ENCODE measurements at regions not wholly inside any gene's neighbourhood (a gene's known extent, or its start where the extent isn't known, plus 50 kb on each side); places are given as distances from the start of the nearest gene placed in this dataset.

DNA sequence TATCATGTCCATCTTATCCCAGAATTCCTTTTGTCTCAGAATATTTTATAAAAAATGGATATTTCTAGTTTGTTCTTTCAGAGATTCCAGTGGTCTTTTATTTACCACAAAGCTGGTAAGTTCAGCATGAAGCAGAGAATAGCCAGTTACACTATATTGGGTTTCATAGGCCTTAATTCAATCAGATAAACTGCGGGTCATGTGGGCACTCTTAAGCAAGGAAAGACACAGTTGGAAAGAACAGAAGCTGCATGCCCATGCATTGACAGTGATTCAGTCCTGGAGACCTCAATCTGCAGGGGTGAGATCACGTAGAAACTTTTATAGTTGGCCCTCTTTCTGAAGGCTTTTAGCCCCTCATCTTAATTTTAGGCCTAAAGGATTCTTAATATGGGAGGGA, 281.3 kb upstream of the IGFBP3 start:
- DNase-seq (ENCODE audit: low read depth): no peak

GRCh38 chr7:46201961-46202360, 280.9 kb upstream of the IGFBP3 start:
- DNase-seq (ENCODE audit: low read depth): no peak

DNA sequence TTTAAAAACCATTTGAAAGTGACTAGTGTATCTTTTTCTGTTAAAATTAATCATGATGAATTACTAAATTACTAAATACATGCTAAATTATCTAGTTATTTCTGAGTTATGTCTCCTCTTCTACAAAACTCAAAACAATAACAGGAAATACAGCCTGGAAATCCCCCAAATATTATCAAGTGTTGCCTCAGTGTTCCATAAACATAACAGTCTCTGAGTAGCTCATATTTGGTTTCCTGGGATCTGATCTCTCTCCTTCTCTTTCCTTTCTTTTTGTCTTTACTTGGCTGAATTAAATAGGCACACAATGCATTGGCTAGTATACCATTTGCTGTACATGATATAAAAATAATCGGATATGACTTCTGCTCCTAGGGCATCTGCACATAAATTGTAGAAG, 277.6 kb upstream of the IGFBP3 start:
- DNase-seq (ENCODE audit: low read depth): no peak

DNA sequence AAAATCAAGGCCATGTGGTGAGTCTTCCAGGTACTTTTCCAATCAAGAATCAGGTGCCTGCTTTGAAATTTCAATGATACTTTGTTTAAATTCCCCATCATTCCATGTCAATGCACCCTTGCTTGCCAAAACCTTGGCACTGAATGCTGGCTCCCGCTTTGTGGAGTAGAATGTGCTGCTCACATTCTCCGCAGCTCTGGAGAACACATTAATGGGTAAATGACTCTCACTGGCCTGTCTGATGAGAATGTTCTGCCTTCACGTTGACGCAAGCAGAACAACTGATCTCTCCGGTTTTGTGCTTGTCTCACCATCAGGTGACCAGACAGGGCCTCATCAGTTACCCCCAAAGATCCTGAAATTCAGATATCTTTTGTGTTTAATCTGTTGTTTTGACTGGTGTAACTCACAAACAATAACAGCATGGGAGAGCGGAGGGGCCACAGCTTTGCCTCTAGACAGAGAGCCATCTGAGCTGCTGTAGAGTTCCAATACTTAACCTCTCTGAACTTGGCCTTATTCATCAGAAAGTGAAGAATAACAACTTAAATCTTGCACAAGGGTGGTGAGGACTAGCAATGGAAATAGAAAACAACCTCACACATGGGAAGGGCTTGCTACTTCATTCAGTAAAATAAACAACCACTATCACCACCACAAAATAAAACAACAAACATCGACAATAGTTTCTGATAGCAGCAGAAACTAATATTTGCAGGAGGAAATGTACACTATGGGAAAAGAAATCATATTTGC, 276.9 kb upstream of the IGFBP3 start:
- DNase-seq (ENCODE audit: low read depth): no peak

DNA sequence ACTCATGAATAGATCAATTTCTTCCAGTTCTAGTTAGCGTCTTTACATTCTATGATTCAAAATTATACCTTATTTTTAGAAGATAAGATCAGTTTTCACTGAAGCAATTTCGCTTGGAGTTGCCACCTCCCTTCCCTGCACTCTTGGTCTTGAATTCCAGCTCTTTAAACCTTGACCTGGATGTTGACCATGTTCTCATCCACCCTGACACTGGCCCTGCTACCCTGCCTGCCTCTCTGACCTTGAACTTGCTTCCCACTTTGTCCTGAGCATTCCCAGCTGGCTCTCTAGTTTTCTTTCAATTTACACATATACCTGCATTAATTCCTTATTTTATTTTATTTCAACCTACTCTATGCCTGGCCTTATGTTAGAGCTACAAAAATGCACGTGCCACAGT, 274.9 kb upstream of the IGFBP3 start:
- DNase-seq (ENCODE audit: low read depth): no peak

DNA sequence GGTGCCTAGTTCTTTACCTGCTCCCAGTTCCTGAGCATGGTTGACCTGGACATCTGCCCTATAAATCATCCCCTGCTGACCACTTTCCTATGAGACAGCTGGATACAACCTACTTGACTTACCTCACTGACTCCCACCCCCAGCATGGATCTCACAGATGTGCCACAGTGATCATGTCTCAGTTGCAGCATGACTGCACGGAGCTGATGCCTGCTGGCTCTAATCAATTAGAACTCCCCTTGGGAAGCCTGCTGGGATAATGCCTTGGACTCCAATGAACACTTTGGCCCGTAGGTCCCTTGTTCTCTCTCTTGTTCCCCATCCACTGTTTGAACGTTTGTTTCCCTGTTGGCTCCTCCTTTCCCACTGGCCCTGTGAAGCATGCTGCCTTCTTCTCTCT, 271.2 kb upstream of the IGFBP3 start:
- no peak for DNase-seq (ENCODE audit: low read depth)

GRCh38 chr7:46191776-46192175, 270.7 kb upstream of the IGFBP3 start:
- DNase-seq (ENCODE audit: low read depth): no peak

GRCh38 chr7:46191296-46191695, 270.2 kb upstream of the IGFBP3 start:
- no peak for DNase-seq (ENCODE audit: low read depth)

- DNase-seq (ENCODE audit: low read depth): no peak
These were observed 268.3 kb upstream of the IGFBP3 start for GRCh38 chr7:46189255-46189790.

- DNase-seq (ENCODE audit: low read depth): no peak
These were observed 265.1 kb upstream of the IGFBP3 start for GRCh38 chr7:46186131-46186530.

DNA sequence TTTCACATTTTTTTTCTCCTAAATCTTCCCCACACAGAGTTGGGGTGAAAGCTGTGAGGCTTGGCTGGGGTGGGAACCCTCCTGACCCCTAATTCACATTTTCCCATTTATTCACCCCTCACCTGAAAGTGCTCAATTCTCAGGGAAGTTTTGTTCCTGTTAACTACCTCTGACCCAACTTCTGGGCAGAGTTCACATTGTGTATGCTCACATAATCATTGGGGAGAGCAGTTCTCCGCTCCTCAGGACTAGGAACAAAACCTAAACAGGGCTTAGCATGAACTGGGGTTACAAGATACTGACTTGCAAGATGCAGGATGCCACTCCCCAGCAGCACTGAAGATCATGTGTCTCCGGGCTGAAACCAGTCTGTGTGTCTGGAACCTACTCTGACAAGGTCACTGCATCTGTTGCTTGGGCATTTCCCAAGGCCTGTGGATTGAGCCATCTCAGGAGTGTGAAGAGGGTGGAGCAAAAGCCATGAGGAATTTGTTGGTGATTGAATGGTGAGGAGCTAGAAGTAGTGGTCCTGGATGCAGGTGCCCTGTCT, 258.1 kb upstream of the IGFBP3 start:
- no peak for DNase-seq (ENCODE audit: low read depth)

DNA sequence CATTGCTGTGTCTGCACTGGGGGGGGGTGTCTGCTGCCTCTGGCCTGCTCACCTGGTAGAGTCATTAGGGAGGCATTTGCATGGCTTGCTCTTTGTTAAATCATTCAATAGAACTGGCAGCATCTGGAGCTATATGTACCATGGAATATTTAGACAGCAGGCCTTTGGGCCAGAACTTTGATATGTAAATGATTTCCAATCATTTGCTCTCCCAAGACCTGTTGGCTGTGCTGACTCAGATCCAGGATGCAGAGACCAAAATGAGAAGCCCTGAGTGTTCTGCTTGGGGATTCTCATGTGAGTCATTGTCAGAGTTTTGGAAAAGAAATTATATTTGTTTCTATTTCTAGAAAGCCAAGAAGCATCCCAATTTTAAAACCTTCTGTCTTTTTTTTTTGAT, 257.6 kb upstream of the IGFBP3 start:
- no peak for DNase-seq (ENCODE audit: low read depth)

DNA sequence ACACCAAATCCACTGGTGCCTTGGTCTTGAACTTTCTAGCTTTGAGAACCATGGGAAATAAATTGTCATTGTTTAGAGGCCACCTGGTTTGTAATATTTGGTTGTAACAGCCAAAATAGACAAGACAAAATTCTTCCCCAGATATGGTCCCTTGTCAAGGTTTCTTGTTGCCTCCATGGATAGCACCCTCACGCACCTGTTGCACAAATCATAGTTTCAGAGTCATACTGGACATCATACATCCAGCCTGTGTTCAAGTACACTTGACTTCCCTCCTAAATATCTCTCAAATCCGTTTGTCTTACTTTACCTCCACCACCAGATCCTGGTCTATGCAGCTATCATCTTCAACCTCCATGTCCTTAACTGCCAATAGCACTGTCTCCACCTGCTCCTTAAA, 256.7 kb upstream of the IGFBP3 start:
- no peak for DNase-seq (ENCODE audit: low read depth)

GRCh38 chr7:46175221-46175620, 254.1 kb upstream of the IGFBP3 start:
- no peak for DNase-seq (ENCODE audit: low read depth)

DNA sequence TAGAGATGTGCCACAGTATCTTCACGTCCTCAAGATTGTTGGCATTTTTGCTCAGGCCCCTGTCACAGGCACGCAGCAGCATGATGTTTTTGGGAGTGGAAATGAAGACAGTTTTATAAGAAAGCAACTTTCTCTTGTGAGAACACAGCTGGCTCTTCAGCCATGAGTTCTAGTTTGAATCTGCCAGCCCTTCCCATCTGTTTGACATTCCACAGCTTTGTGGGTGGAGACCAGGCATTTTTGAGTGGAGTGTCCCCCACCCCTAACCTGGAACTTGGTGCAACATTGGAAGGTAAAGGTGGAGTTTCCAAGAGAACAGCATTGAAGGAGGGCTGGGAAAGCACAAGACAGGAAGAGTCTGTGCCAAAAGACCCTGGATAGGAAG, 253.1 kb upstream of the IGFBP3 start:
- DNase-seq (ENCODE audit: low read depth): no peak

GRCh38 chr7:46173476-46174195, 252.6 kb upstream of the IGFBP3 start:
- DNase-seq (ENCODE audit: low read depth): no peak

DNA sequence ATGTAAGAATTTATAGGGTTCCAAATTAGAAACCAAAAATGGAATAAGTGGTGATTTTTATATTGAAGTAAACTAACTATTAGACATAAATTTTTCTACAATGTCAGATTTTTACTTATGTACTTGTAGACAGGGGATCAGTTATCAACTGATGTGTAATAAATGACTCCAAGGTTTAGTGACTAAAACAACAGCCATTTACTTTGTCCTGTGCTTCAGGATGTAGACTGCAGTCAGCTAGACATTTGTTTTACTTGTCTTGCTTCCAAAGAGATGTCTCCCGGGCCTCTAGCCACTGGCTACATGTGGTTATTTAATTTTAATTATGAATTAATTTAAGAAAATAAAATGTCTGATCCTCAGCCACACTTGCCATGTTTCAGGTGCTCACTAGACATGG, 249.7 kb upstream of the IGFBP3 start:
- DNase-seq (ENCODE audit: low read depth): no peak

- no peak for DNase-seq (ENCODE audit: low read depth)
These were observed 248.9 kb upstream of the IGFBP3 start for GRCh38 chr7:46170021-46170420.

DNA sequence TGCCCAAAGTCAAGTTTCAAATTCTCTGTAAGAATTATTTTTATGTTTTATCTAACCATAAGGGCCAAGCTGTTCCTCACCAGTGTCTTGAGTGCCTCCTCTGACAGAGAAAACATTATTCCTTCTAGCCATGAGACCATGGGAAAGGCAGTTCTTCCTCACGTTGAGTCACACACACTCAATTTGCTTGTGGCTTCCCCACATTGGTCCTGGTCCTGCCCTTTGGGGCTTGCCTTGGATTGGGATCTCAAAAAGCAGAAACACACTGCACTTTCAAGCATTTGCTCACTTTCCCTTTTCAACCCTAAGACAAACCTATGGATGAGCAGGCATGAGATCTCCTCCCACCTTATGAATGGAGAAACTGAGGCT, 248.3 kb upstream of the IGFBP3 start:
- no peak for DNase-seq (ENCODE audit: low read depth)

DNA sequence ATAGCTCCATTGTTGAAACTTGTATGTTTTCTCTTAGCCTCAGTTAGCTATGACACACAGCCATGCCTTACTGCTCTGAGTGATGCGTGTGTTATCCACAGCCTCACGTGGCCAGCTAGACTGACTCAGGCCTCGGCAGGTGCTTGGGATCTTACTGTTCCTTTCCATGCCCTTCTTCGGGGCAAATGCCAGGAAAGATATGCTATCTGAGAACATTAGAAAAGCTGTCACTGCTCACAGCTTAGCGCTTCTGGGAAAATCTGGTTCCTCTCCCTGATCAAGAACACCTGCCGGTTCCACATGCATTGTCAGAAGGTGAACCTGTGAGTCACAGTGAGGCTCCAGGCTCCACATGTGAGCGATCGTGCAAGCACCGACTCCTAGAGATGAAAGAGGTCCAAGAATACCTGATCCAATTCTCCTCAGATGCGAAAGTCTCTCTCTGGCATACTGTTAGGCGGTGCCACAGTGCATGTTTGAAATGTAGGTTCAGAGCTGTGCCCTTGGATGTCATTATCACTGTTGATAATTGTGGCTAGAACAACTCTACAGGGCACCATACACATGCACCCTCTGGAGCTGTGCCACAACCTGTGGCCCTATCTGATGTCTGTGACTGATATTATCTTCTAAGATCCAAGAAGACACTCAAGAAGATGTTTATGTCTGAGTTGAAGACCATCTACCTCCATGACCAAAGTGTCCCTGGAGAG, 247.8 kb upstream of the IGFBP3 start:
- DNase-seq (ENCODE audit: low read depth): no peak

DNA sequence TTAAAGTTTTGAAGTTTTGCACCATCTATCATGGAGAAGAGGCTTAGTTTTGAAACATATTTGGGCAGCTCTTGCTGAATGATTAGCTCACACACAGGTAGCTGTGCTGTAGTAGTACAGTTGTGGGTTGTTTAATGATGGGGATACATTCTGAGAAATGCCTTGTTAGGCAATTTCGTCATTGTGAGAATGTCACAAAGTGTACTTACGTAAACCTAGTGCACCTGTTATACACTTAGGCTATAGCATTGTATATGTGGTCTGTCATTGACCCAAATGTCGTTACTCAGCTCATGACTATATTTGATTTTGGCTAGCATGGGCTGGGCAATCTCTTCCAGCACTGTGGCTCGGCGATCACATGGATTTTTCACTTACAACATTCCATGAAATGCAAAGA, 247.2 kb upstream of the IGFBP3 start:
- no peak for DNase-seq (ENCODE audit: low read depth)

DNA sequence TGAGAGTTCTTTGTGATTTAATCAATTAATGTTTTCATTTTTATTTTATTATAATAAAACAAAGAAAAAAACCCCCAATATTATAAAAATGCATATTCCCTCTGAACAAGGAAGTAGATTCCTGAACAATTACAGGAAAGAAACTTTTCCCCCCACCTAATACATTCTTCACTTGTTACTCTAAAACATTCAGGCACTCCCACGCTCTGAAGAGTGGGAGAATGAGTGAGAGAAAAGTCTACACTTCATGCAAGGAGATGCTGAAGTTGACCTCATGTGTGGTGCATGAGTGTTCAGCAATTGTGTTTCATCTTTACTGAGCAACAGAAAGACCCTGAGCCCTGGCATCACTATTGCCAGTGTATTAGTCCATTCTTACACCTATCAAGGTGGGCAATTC, 244.2 kb upstream of the IGFBP3 start:
- no peak for DNase-seq (ENCODE audit: low read depth)

DNA sequence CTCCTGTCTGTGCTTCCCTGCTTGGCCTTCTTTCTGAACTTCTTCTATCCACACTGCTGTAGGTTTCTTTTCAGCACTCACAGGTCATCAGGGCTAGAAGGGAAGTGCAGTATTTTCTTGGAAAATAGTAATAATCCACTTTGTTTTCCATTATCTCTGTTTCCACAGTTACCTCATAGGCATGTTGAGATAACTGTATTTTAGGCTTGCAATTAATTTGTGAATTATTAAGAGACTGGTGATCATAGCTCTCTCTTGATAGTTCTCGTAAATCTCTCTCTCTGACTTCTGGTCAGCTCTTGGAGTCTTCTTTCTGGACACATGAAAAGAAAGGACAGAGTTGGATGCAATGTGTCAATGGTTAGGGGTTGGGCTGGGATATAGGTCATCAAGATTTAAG, 243.6 kb upstream of the IGFBP3 start:
- no peak for DNase-seq (ENCODE audit: low read depth)

Data from fibroblast of the conjunctiva (primary cell).